CD14-positive monocyte (primary cell): ENCODE measurements at regions not wholly inside any gene's neighbourhood (a gene's known extent, or its start where the extent isn't known, plus 50 kb on each side); places are given as distances from the start of the nearest gene placed in this dataset.

Source experiments
- DNase-seq, 3 donors: peaks; one replicate each; pipeline ENCODE4 v3.0.0-alpha.2; 2011 to 2022
- H2AFZ ChIP-seq: 2 replicates; pipeline ENCODE4 v1.6.0; 2012; ENCODE audit warnings: mild to moderate bottlenecking, low read depth, low read length, inconsistent platforms; ENCODE audit not compliant: insufficient read depth, poor library complexity, severe bottlenecking
- H3K27ac ChIP-seq, 2 donors: 1 replicate in 1 of 2; 2 replicates in 1 of 2; pipeline ENCODE4 v1.5.1; 2012 to 2013; ENCODE audit warnings: low read length in 2 of 2, control low read depth in 1 of 2, inconsistent platforms in 1 of 2, low read depth in 1 of 2, mild to moderate bottlenecking in 1 of 2
- H3K27me3 ChIP-seq, 2 donors: one replicate each; pipeline versions ENCODE4 v1.6.0 to v1.6.1; 2011 to 2013; ENCODE audit warnings: low read length in 2 of 2; ENCODE audit not compliant: control insufficient read depth in 2 of 2, insufficient read depth in 2 of 2
- H3K36me3 ChIP-seq, 2 donors: replicated peaks in 1 of 2; 1 replicate in 1 of 2; 2 replicates in 1 of 2; pipeline versions ENCODE4 v1.5.1 to v1.6.1; 2012 to 2013; ENCODE audit warnings: low read length in 2 of 2, control low read depth in 1 of 2, inconsistent platforms in 1 of 2, mild to moderate bottlenecking in 1 of 2; ENCODE audit not compliant: insufficient read depth in 2 of 2, control insufficient read depth in 1 of 2
- H3K4me1 ChIP-seq, 2 donors: 1 replicate in 1 of 2; 2 replicates in 1 of 2; pipeline versions ENCODE4 v1.5.1 to v1.6.1; 2012 to 2013; ENCODE audit warnings: low read length in 2 of 2, control low read depth in 1 of 2, inconsistent platforms in 1 of 2, mild to moderate bottlenecking in 1 of 2, moderate library complexity in 1 of 2; ENCODE audit not compliant: insufficient read depth in 2 of 2, control insufficient read depth in 1 of 2
- H3K4me2 ChIP-seq: replicated peaks from 2 replicates; pipeline ENCODE3; 2012; ENCODE audit warnings: low read length, moderate library complexity, mild to moderate bottlenecking; ENCODE audit not compliant: poor library complexity, severe bottlenecking; ENCODE audit errors: extremely low read depth
- H3K4me3 ChIP-seq, 3 experiments: fragments of 200-600 bp in 1 of 3; sonication (generic) in 1 of 3; replicated peaks in 1 of 3; 1 replicate in 2 of 3; 2 replicates in 1 of 3; pipeline ENCODE4 v1.5.1; 2011 to 2013; ENCODE audit warnings: low read length in 3 of 3, mild to moderate bottlenecking in 3 of 3, control low read depth in 2 of 3, low read depth in 2 of 3, inconsistent platforms in 1 of 3, moderate library complexity in 1 of 3
- H3K79me2 ChIP-seq: 2 replicates; pipeline ENCODE4 v1.6.0; 2012; ENCODE audit warnings: mild to moderate bottlenecking, control low read depth, inconsistent platforms, low read length, moderate library complexity; ENCODE audit not compliant: insufficient read depth
- H3K9ac ChIP-seq: 2 replicates; pipeline ENCODE4 v1.6.0; 2017; ENCODE audit warnings: low read length, mild to moderate bottlenecking; ENCODE audit not compliant: insufficient read depth, poor library complexity, severe bottlenecking
- H3K9me3 ChIP-seq, 2 donors: replicated peaks in 1 of 2; 1 replicate in 1 of 2; 2 replicates in 1 of 2; pipeline versions ENCODE4 v1.5.1 to v1.6.1; 2012 to 2013; ENCODE audit warnings: low read length in 2 of 2, control low read depth in 1 of 2; ENCODE audit not compliant: control insufficient read depth in 1 of 2, insufficient read depth in 1 of 2
- H4K20me1 ChIP-seq: 2 replicates; pipeline ENCODE4 v1.6.0; 2012; ENCODE audit warnings: mild to moderate bottlenecking, low read length, control low read depth, moderate library complexity; ENCODE audit not compliant: insufficient read depth
- H3K27ac Mint-ChIP-seq, 7 donors: one replicate each; pipeline ENCODE4 v1.8.0; 2020; ENCODE audit warnings: mild to moderate bottlenecking in 7 of 7, mixed read lengths in 7 of 7, moderate library complexity in 6 of 7, inconsistent platforms in 2 of 7
- H3K27me3 Mint-ChIP-seq, 3 donors: one replicate each; pipeline ENCODE4 v1.8.0; 2021 to 2022; ENCODE audit warnings: low read depth in 3 of 3, mild to moderate bottlenecking in 3 of 3, mixed read lengths in 3 of 3, moderate library complexity in 3 of 3, inconsistent platforms in 1 of 3
- H3K36me3 Mint-ChIP-seq, 2 donors: one replicate each; pipeline ENCODE4 v1.8.0; 2020; ENCODE audit warnings: mixed read lengths in 2 of 2, inconsistent platforms in 1 of 2, mild to moderate bottlenecking in 1 of 2
- H3K4me1 Mint-ChIP-seq: one replicate; pipeline ENCODE4 v1.8.0; 2020; ENCODE audit warnings: mild to moderate bottlenecking, mixed read lengths
- H3K4me3 Mint-ChIP-seq, 2 donors: one replicate each; pipeline ENCODE4 v1.8.0; 2020; ENCODE audit warnings: mild to moderate bottlenecking in 2 of 2, mixed read lengths in 2 of 2, moderate library complexity in 1 of 2
- H3K9me3 Mint-ChIP-seq, 7 donors: one replicate each; pipeline ENCODE4 v1.8.0; 2020 to 2022; ENCODE audit warnings: mixed read lengths in 7 of 7, mild to moderate bottlenecking in 6 of 7, moderate library complexity in 6 of 7, inconsistent platforms in 2 of 7
- WGBS: methylation state at CpG from one replicate; pipeline ENCODE4 v1.1.5; 2013; ENCODE audit warnings: missing lambda C conversion rate; ENCODE audit not compliant: insufficient coverage; 5-methylcytosine and 5-hydroxymethylcytosine counted together
- intact Hi-C, 2 donors: fragments of 100-400 bp; cut with micrococcal nuclease; formaldehyde crosslinking; loops; one replicate each; pipeline versions ENCODE4 v1.15.0 to v1.15.1; 2023
- TF ChIP-seq, protein P1 (sequence below): fragments of 200-600 bp; IDR thresholded peaks from one replicate; pipeline ENCODE4 v1.8.0; 2022; ENCODE audit warnings: antibody characterized with exemption, mild to moderate bottlenecking

- H3K79me2 ChIP-seq: no peaks in the 10 kb centered on the region
- H2AFZ ChIP-seq: no peak overlapping the region
- H3K4me3 Mint-ChIP-seq: no peak overlapping the region
- no peaks in the 10 kb centered on the region for H4K20me1 ChIP-seq
- DNase-seq: no peak
- intact Hi-C loops: no loop called here
- no peaks in the 10 kb centered on the region for H3K9me3 ChIP-seq
- peaks cover 0 to 4% (median 0%) of the 10 kb centered on the region in 3 donors for H3K27me3 Mint-ChIP-seq
- no peaks in the 10 kb centered on the region for H3K4me1 Mint-ChIP-seq
- no peak overlapping the region for H3K4me3 ChIP-seq
- H3K9ac ChIP-seq: no peak overlapping the region
- TF ChIP-seq, protein P1, sequence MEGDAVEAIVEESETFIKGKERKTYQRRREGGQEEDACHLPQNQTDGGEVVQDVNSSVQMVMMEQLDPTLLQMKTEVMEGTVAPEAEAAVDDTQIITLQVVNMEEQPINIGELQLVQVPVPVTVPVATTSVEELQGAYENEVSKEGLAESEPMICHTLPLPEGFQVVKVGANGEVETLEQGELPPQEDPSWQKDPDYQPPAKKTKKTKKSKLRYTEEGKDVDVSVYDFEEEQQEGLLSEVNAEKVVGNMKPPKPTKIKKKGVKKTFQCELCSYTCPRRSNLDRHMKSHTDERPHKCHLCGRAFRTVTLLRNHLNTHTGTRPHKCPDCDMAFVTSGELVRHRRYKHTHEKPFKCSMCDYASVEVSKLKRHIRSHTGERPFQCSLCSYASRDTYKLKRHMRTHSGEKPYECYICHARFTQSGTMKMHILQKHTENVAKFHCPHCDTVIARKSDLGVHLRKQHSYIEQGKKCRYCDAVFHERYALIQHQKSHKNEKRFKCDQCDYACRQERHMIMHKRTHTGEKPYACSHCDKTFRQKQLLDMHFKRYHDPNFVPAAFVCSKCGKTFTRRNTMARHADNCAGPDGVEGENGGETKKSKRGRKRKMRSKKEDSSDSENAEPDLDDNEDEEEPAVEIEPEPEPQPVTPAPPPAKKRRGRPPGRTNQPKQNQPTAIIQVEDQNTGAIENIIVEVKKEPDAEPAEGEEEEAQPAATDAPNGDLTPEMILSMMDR: no peak
- no peak overlapping the region for H3K27ac ChIP-seq
- H3K4me2 ChIP-seq: no peak overlapping the region
- H3K36me3 Mint-ChIP-seq: no peaks in the 10 kb centered on the region
- no peaks in the 10 kb centered on the region for H3K27me3 ChIP-seq
- no peaks in the 10 kb centered on the region for H3K9me3 Mint-ChIP-seq
- H3K36me3 ChIP-seq: no peaks in the 10 kb centered on the region
- H3K4me1 ChIP-seq: no peaks in the 10 kb centered on the region
- no CpG with 5 or more reads among the region's 3 CpGs for WGBS
- no peak overlapping the region for H3K27ac Mint-ChIP-seq
These were observed 459.7 kb downstream of the MID1IP1 start for GRCh38 chrX:39260965-39261364.

- no peaks in the 10 kb centered on the region for H3K9me3 ChIP-seq
- no peak overlapping the region for H3K4me3 Mint-ChIP-seq
- H2AFZ ChIP-seq: no peak overlapping the region
- H3K4me3 ChIP-seq: no peak overlapping the region
- H3K9ac ChIP-seq: no peak overlapping the region
- H3K36me3 Mint-ChIP-seq: no peaks in the 10 kb centered on the region
- no peak overlapping the region for H3K27ac ChIP-seq
- TF ChIP-seq, protein P1: peak; percentile 68
- intact Hi-C loops: no loop called here
- no peaks in the 10 kb centered on the region for H3K79me2 ChIP-seq
- DNase-seq: peak; percentile 2 to 11 (median 4)
- H3K36me3 ChIP-seq: no peaks in the 10 kb centered on the region
- H3K27me3 ChIP-seq: no peaks in the 10 kb centered on the region
- peaks cover 0 to 4% (median 0%) of the 10 kb centered on the region in 3 donors for H3K27me3 Mint-ChIP-seq
- H4K20me1 ChIP-seq: no peaks in the 10 kb centered on the region
- WGBS: no CpG with 5 or more reads among the region's 1 CpG
- no peaks in the 10 kb centered on the region for H3K4me1 ChIP-seq
- H3K9me3 Mint-ChIP-seq: no peaks in the 10 kb centered on the region
- no peak overlapping the region for H3K27ac Mint-ChIP-seq
- no peak overlapping the region for H3K4me2 ChIP-seq
- H3K4me1 Mint-ChIP-seq: no peaks in the 10 kb centered on the region
These were observed 460.3 kb downstream of the MID1IP1 start for GRCh38 chrX:39261446-39262147.
